ENCODE measurements at regions not wholly inside any gene's neighbourhood (a gene's known extent, or its start where the extent isn't known, plus 50 kb on each side); places are given as distances from the start of the nearest gene placed in this dataset.

DNA sequence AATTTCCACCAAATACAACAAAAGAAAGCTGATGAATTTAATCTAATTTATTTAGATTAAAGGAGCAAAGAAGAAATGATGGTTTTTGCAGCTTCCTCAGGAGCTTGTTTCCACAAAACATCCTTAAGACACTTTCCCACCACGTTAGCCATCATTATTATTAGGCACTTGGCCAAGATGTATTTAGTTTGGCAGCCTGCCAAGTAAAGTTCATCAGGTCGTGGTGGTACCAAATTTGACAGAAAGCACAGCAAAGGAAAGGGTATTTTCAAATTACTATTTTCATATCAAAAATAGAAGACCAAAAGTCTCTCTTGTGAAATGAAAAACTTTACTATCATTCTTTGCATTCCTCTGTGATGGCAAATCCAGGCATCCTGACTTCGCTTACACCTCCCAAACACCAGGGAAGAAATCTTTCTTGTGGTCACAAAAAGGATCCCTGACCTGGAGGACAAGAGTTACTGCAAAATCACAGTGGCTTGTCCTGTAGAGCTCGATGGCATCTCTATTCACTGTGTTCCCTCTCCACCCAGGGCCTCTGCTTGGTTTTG lies 123.1 kb upstream of the INHBA start:
- no peaks in the 10 kb centered on the region for H3K27me3 ChIP-seq
- H3K9me3 ChIP-seq: no peaks in the 10 kb centered on the region
- no peak overlapping the region for H3K27ac ChIP-seq
- H3K4me3 ChIP-seq: no peak overlapping the region
- 37 to 50% methylated on average over 4 of the region's 4 CpGs for WGBS, 2 donors (ENCODE audit: low coverage in 1 of 2)
- TF ChIP-seq EP300 (IDR thresholded peaks at IDR 0.05) (no peak), POLR2AphosphoS5 (IDR thresholded peaks at IDR 0.05) (no peak), POLR2A (IDR thresholded peaks at IDR 0.05) (no peak)
- TF ChIP-seq, protein P1, sequence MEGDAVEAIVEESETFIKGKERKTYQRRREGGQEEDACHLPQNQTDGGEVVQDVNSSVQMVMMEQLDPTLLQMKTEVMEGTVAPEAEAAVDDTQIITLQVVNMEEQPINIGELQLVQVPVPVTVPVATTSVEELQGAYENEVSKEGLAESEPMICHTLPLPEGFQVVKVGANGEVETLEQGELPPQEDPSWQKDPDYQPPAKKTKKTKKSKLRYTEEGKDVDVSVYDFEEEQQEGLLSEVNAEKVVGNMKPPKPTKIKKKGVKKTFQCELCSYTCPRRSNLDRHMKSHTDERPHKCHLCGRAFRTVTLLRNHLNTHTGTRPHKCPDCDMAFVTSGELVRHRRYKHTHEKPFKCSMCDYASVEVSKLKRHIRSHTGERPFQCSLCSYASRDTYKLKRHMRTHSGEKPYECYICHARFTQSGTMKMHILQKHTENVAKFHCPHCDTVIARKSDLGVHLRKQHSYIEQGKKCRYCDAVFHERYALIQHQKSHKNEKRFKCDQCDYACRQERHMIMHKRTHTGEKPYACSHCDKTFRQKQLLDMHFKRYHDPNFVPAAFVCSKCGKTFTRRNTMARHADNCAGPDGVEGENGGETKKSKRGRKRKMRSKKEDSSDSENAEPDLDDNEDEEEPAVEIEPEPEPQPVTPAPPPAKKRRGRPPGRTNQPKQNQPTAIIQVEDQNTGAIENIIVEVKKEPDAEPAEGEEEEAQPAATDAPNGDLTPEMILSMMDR (IDR thresholded peaks at IDR 0.05): no peak
- no peaks in the 10 kb centered on the region for H3K4me1 ChIP-seq
- ATAC-seq: no peak
- no peaks in the 10 kb centered on the region for H3K36me3 ChIP-seq

DNA sequence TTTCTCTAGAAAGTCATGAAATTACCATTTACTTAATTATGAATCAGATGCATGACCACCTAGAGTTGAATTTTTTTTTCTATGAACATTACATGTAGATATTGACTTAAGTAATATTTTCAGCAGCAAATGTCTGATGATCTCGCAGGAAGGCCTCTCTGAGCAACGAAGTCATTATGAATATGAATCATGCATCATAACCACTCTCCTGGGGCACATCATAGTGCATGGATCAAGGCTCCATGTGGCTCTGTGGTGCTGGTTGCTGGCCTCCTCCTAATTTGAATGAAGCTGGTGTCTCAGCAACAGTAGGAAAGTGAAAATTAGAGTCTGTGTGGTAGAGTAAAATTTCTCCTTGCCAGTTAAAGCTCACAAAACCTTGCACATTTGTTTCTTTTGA lies 121.4 kb upstream of the INHBA start:
- Histone ChIP-seq H3K27me3 (no peaks in the 10 kb centered on the region), H3K4me1 (no peaks in the 10 kb centered on the region), H3K4me3 (no peak overlapping the region), H3K9me3 (no peaks in the 10 kb centered on the region), H3K36me3 (no peaks in the 10 kb centered on the region), H3K27ac (no peak overlapping the region)
- 46 to 61% methylated on average over 2 of the region's 2 CpGs for WGBS, 2 donors (ENCODE audit: low coverage in 1 of 2)
- no peak for ATAC-seq
- TF ChIP-seq, protein P1 (IDR thresholded peaks at IDR 0.05): no peak
- no peak for TF ChIP-seq POLR2AphosphoS5 (IDR thresholded peaks at IDR 0.05)
- TF ChIP-seq EP300 (IDR thresholded peaks at IDR 0.05): no peak
- no peak for TF ChIP-seq POLR2A (IDR thresholded peaks at IDR 0.05)

DNA sequence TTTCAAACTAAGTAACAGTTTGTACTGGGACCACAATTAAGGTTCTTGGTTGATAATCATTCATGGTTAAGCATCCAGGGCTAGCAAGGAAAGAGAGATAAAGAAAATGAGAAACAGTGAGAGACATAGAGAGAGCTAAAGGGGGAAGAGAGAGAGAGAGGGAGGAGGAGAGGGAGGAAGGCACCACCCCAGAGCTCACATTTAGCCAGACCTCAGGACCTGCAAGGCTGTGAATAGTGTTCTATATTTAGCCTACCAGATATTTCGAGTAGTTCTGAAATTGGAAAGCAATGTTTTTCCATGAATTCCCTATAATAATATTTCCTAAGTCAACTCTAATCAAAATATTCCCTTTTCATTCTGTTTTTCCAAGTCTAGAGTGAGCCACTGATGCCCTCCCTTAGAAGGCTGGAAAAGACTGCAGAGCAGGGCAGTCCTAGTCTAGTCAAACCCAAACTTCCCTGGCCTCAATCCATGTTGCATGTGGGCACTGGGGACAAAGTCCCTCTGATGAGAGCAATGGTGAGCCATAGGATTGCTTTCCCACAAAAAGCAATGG lies 119.4 kb upstream of the INHBA start:
- H3K36me3 ChIP-seq: no peaks in the 10 kb centered on the region
- H3K4me1 ChIP-seq: no peaks in the 10 kb centered on the region
- no peak for ATAC-seq
- no peak for TF ChIP-seq POLR2AphosphoS5 (IDR thresholded peaks at IDR 0.05)
- no peak overlapping the region for H3K27ac ChIP-seq
- H3K4me3 ChIP-seq: no peak overlapping the region
- no peaks in the 10 kb centered on the region for H3K27me3 ChIP-seq
- WGBS, 2 donors (ENCODE audit: low coverage in 1 of 2): 0 to 17% methylated on average over 1 of the region's 1 CpG
- no peaks in the 10 kb centered on the region for H3K9me3 ChIP-seq

DNA sequence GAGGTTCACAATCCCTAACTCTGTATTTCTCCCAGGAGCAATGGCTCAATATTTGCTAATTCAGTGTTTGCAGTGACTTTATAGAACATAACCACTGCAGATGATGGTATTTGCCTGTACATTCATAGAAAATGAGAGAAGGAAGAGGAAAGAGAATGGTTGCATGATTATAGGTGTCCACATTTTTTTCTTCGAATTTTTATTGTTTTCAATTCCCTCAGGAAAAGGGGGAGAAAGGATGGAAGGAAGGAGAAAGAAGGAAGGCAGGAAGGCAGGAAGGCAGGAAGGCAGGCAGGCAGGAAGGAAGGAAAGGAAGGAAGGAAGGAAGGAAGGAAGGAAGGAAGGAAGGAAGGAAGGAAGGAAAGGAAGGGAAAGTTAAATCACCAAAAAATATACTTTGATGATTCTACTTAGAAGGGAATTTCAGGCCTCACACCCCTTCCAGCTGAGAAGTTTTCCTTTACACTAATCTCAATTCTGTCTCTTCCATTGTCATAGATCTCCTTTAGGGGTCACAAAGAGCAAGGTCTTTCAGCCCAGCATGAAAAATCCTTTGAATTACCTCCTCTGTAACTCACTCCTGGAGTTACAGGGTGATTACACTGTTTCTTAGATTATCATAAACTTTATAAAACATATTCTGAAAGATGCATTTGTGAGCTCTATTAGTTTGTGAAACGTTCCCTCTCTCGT lies 118.8 kb upstream of the INHBA start:
- 31 to 67% methylated on average over 3 of the region's 3 CpGs for WGBS, 2 donors (ENCODE audit: low coverage in 1 of 2)
- ATAC-seq: no peak
- no peaks in the 10 kb centered on the region for H3K9me3 ChIP-seq
- H3K4me1 ChIP-seq: no peaks in the 10 kb centered on the region
- H3K36me3 ChIP-seq: no peaks in the 10 kb centered on the region
- TF ChIP-seq EP300 (IDR thresholded peaks at IDR 0.05): no peak
- TF ChIP-seq POLR2AphosphoS5 (IDR thresholded peaks at IDR 0.05): no peak
- TF ChIP-seq, protein P1 (IDR thresholded peaks at IDR 0.05): no peak
- TF ChIP-seq POLR2A (IDR thresholded peaks at IDR 0.05): no peak
- H3K27me3 ChIP-seq: no peaks in the 10 kb centered on the region
- no peak overlapping the region for H3K27ac ChIP-seq
- no peak overlapping the region for H3K4me3 ChIP-seq

DNA sequence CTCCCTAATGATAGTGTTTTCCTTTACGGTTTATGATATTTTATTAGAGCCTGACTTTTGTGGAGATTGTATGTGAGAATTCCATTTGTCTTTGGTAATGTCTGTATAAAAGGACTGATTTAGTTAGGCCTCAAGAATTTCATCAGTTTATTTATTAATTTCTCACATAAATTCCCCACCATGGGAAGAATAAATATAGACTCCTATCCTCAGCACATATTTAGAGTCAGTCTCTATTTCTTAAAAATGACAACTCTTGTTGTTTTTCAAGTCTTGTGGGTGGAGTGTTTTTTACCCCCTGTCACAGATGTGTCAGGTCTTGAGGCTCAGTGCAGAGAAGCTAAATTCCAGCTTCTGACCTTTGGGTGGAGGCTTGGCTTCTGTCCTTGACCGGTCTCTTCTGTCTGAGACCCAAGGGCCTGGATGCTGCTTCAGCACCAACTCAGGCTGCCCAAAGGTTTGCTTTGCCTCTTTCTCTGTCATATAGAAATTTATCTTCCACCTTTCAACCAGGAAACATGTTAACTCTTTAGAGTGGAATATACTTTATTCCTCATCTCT lies 117.3 kb upstream of the INHBA start:
- Histone ChIP-seq H3K36me3 (no peaks in the 10 kb centered on the region), H3K4me3 (no peak overlapping the region), H3K4me1 (no peaks in the 10 kb centered on the region), H3K27ac (no peak overlapping the region), H3K9me3 (no peaks in the 10 kb centered on the region), H3K27me3 (no peaks in the 10 kb centered on the region)
- TF ChIP-seq POLR2A (IDR thresholded peaks at IDR 0.05): no peak
- TF ChIP-seq EP300 (IDR thresholded peaks at IDR 0.05): no peak
- TF ChIP-seq, protein P1 (IDR thresholded peaks at IDR 0.05): no peak
- TF ChIP-seq POLR2AphosphoS5 (IDR thresholded peaks at IDR 0.05): no peak
- no peak for ATAC-seq
- WGBS, 2 donors (ENCODE audit: low coverage in 1 of 2): 86 to 100% methylated on average over 1 to 2 of the region's 2 CpGs

Data from gastroesophageal sphincter (tissue), 4 donors.